ENCODE measurements at regions not wholly inside any gene's neighbourhood (a gene's known extent, or its start where the extent isn't known, plus 50 kb on each side); places are given as distances from the start of the nearest gene placed in this dataset.

- H3K27ac ChIP-seq (ENCODE audit: low read length): no peak overlapping the region
- ATAC-seq: no peak
- intact Hi-C loops (cut with DNase I): no loop called here
- H3K27me3 ChIP-seq (ENCODE audit: control insufficient read depth, insufficient read depth): no peaks in the 10 kb centered on the region
- no peaks in the 10 kb centered on the region for H3K9me3 ChIP-seq (ENCODE audit: control insufficient read depth, low read length)
- DNase-seq: no peak
- 92% methylated on average over 1 of the region's 1 CpG for WGBS
- no peaks in the 10 kb centered on the region for H3K4me1 ChIP-seq (ENCODE audit: control insufficient read depth, insufficient read depth, low read length)
- no peak overlapping the region for H3K4me3 ChIP-seq (ENCODE audit: low read length)
These were observed 339.0 kb upstream of the ZFP64 start for GRCh38 chr20:52530571-52530970.

DNA sequence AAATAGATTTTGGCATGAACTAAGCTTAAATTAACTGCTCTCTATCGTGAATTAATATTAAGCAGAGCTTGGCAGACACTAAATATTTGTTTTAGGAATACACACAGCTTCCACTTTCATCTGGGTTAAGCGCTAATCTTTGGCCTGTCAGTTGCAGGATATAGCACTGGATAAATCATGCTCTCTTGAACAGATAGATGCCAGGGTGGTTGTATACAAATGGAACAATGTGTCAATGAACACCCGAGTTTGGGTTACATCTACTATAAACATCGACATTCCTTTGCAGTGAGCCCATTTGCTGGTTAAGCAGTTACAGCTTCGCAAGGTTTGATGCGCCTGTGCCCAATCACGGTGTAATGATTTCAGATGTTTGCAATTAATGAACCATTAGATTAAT is 338.2 kb upstream of the ZFP64 start:
- H3K27ac ChIP-seq (ENCODE audit: low read length): no peak overlapping the region
- WGBS: 47% methylated on average over 7 of the region's 7 CpGs
- no peaks in the 10 kb centered on the region for H3K9me3 ChIP-seq (ENCODE audit: control insufficient read depth, low read length)
- no peak overlapping the region for H3K4me3 ChIP-seq (ENCODE audit: low read length)
- intact Hi-C loops (cut with DNase I): no loop called here
- no peaks in the 10 kb centered on the region for H3K4me1 ChIP-seq (ENCODE audit: control insufficient read depth, insufficient read depth, low read length)
- DNase-seq: no peak
- no peak for ATAC-seq
- H3K27me3 ChIP-seq (ENCODE audit: control insufficient read depth, insufficient read depth): no peaks in the 10 kb centered on the region

DNA sequence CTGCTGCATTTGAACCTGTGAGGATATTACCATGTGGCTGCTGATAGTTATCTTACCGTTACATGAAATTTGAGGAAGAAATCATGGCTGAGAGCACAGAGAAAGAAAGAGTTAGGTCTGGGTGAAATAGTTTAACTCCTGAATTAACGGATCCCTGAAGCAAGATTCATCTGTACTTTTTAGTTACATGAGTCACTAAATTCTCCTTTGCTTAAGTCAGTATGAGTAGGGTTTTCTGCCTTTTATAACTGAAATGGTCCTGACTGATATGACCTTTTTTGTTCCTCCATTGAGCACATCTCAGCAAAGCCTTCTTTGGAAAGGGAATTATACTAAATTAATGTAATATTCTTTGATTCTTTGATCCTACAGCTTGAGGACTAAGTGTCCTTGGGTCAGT is 333.3 kb upstream of the ZFP64 start:
- intact Hi-C loops (cut with DNase I): no loop called here
- no peak overlapping the region for H3K27ac ChIP-seq (ENCODE audit: low read length)
- H3K4me1 ChIP-seq (ENCODE audit: control insufficient read depth, insufficient read depth, low read length): no peaks in the 10 kb centered on the region
- no peak for ATAC-seq
- no peak overlapping the region for H3K4me3 ChIP-seq (ENCODE audit: low read length)
- no peaks in the 10 kb centered on the region for H3K27me3 ChIP-seq (ENCODE audit: control insufficient read depth, insufficient read depth)
- H3K9me3 ChIP-seq (ENCODE audit: control insufficient read depth, low read length): no peaks in the 10 kb centered on the region
- WGBS: 65% methylated on average over 2 of the region's 2 CpGs
- DNase-seq: no peak

DNA sequence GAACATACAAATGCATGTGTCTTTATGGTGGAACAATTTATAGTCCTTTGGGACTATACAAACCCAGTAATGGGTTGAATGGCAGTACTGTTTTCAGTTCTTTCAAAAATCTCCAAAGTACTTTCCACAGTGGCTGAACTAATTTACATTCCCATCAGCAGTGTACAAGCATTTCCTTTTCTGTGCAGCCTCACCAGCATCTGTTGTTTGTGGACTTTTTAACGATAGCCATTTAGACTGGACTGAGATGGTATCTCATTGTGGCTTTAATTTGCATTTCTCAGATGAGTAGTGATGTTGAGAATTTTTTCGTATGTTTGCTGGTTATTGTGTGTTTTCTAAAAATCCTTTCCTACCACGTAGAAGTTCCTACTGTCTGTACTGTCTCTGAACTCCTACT is 327.2 kb upstream of the ZFP64 start:
- H3K4me3 ChIP-seq (ENCODE audit: low read length): no peak overlapping the region
- H3K27me3 ChIP-seq (ENCODE audit: control insufficient read depth, insufficient read depth): no peaks in the 10 kb centered on the region
- DNase-seq: no peak
- H3K4me1 ChIP-seq (ENCODE audit: control insufficient read depth, insufficient read depth, low read length): no peaks in the 10 kb centered on the region
- H3K27ac ChIP-seq (ENCODE audit: low read length): no peak overlapping the region
- no peaks in the 10 kb centered on the region for H3K9me3 ChIP-seq (ENCODE audit: control insufficient read depth, low read length)
- intact Hi-C loops (cut with DNase I): no loop called here
- ATAC-seq: no peak
- WGBS: 49% methylated on average over 3 of the region's 3 CpGs

DNA sequence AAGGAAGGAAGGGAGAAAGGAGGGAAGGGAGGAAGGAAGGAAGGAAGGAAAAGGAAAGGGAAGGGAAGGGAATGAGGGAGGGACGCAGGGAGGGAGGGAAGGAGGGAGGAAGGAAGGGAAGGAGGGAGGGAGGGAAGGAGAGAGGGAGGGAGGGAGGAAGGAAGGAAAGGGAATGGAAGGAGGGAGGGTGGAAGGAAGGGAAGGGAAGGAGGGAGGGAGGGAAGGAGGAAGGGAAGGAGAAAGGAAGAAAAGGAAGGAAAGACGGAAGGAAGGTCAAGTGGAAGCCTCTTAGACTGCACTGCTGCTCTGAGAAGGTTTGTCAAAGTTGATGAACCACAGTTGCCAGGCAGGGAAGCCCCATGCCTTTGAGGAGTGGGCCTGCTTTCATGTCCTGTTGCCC is 324.3 kb upstream of the ZFP64 start:
- intact Hi-C loops (cut with DNase I): no loop called here
- Histone ChIP-seq H3K27me3 (ENCODE audit: control insufficient read depth, insufficient read depth) (no peaks in the 10 kb centered on the region), H3K4me1 (ENCODE audit: control insufficient read depth, insufficient read depth, low read length) (no peaks in the 10 kb centered on the region), H3K9me3 (ENCODE audit: control insufficient read depth, low read length) (no peaks in the 10 kb centered on the region), H3K4me3 (ENCODE audit: low read length) (no peak overlapping the region), H3K27ac (ENCODE audit: low read length) (no peak overlapping the region)
- WGBS: 70% methylated on average over 2 of the region's 2 CpGs
- DNase-seq: no peak
- ATAC-seq: no peak

DNA sequence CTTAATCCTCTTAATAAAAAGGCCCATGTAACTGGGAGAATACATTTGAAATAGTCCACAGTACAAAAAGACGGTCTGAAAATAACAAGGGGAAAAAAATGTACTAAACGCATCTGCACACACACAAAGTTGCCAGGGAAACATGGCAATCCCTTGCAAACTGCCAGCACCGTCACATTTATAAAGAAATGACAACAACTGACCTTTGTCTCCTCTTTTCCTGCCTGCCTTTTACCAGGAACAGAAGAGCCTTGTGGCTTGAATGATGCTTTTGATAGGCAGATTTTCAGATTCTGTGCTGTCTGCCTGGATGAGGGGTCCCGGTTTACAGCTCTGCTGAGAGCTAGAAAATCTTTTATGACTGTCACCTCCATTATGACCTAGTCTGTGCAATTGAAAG is 308.6 kb upstream of the ZFP64 start:
- DNase-seq (no peak), ATAC-seq (no peak)
- H3K4me1 ChIP-seq (ENCODE audit: control insufficient read depth, insufficient read depth, low read length): no peaks in the 10 kb centered on the region
- H3K27me3 ChIP-seq (ENCODE audit: control insufficient read depth, insufficient read depth): no peaks in the 10 kb centered on the region
- 55% methylated on average over 4 of the region's 4 CpGs for WGBS
- H3K27ac ChIP-seq (ENCODE audit: low read length): no peak overlapping the region
- H3K4me3 ChIP-seq (ENCODE audit: low read length): no peak overlapping the region
- no peaks in the 10 kb centered on the region for H3K9me3 ChIP-seq (ENCODE audit: control insufficient read depth, low read length)
- intact Hi-C loops (cut with DNase I): no loop called here

GRCh38 chr20:52497731-52498130 is 306.2 kb upstream of the ZFP64 start:
- Histone ChIP-seq H3K27me3 (ENCODE audit: control insufficient read depth, insufficient read depth) (no peaks in the 10 kb centered on the region), H3K4me1 (ENCODE audit: control insufficient read depth, insufficient read depth, low read length) (no peaks in the 10 kb centered on the region), H3K9me3 (ENCODE audit: control insufficient read depth, low read length) (no peaks in the 10 kb centered on the region), H3K27ac (ENCODE audit: low read length) (no peak overlapping the region), H3K4me3 (ENCODE audit: low read length) (no peak overlapping the region)
- intact Hi-C loops (cut with DNase I): no loop called here
- no peak for ATAC-seq
- DNase-seq: no peak
- 82% methylated on average over 3 of the region's 3 CpGs for WGBS

DNA sequence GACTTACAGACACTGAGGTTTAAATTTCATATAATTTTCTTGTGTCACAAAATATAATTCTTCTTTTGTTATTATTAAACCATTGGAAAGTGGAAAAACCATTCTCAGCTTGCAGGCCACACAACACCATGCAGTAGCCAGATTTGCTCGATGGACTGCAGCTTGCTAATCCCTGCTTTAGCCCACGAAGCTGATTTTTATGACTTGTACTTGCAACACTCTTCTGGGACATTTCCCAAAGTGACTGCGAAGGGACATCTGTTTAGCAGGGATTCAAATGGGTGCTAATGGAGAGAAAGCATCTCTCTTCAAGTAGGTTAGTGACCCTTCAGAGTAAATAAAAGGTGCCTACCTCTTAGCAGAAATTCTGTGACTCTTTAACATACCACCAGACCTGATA is 304.6 kb upstream of the ZFP64 start:
- DNase-seq: no peak
- intact Hi-C loops (cut with DNase I): no loop called here
- H3K4me3 ChIP-seq (ENCODE audit: low read length): no peak overlapping the region
- H3K27ac ChIP-seq (ENCODE audit: low read length): no peak overlapping the region
- H3K9me3 ChIP-seq (ENCODE audit: control insufficient read depth, low read length): no peaks in the 10 kb centered on the region
- H3K27me3 ChIP-seq (ENCODE audit: control insufficient read depth, insufficient read depth): no peaks in the 10 kb centered on the region
- H3K4me1 ChIP-seq (ENCODE audit: control insufficient read depth, insufficient read depth, low read length): no peaks in the 10 kb centered on the region
- WGBS: 83% methylated on average over 3 of the region's 3 CpGs
- no peak for ATAC-seq

- 41% methylated on average over 13 of the region's 13 CpGs for WGBS
- H3K9me3 ChIP-seq (ENCODE audit: control insufficient read depth, low read length): no peaks in the 10 kb centered on the region
- H3K4me1 ChIP-seq (ENCODE audit: control insufficient read depth, insufficient read depth, low read length): no peaks in the 10 kb centered on the region
- DNase-seq: no peak
- no peaks in the 10 kb centered on the region for H3K27me3 ChIP-seq (ENCODE audit: control insufficient read depth, insufficient read depth)
- H3K27ac ChIP-seq (ENCODE audit: low read length): no peak overlapping the region
- ATAC-seq: peak in 1 of 2 donors; percentile 60
- intact Hi-C loops (cut with DNase I): no loop called here
- H3K4me3 ChIP-seq (ENCODE audit: low read length): no peak overlapping the region
These were observed 302.7 kb upstream of the ZFP64 start for GRCh38 chr20:52494244-52494643.

GRCh38 chr20:52493171-52493721 is 301.7 kb upstream of the ZFP64 start:
- DNase-seq (peak in 1 of 3 donors; percentile 55), ATAC-seq (peak; percentile 52 to 89)
- intact Hi-C loops (cut with DNase I): no loop called here
- H3K27me3 ChIP-seq (ENCODE audit: control insufficient read depth, insufficient read depth): no peaks in the 10 kb centered on the region
- H3K4me1 ChIP-seq (ENCODE audit: control insufficient read depth, insufficient read depth, low read length): no peaks in the 10 kb centered on the region
- WGBS: 3% methylated on average over 9 of the region's 9 CpGs
- no peak overlapping the region for H3K27ac ChIP-seq (ENCODE audit: low read length)
- H3K9me3 ChIP-seq (ENCODE audit: control insufficient read depth, low read length): no peaks in the 10 kb centered on the region
- H3K4me3 ChIP-seq (ENCODE audit: low read length): peak overlapping the region; percentile 25

DNA sequence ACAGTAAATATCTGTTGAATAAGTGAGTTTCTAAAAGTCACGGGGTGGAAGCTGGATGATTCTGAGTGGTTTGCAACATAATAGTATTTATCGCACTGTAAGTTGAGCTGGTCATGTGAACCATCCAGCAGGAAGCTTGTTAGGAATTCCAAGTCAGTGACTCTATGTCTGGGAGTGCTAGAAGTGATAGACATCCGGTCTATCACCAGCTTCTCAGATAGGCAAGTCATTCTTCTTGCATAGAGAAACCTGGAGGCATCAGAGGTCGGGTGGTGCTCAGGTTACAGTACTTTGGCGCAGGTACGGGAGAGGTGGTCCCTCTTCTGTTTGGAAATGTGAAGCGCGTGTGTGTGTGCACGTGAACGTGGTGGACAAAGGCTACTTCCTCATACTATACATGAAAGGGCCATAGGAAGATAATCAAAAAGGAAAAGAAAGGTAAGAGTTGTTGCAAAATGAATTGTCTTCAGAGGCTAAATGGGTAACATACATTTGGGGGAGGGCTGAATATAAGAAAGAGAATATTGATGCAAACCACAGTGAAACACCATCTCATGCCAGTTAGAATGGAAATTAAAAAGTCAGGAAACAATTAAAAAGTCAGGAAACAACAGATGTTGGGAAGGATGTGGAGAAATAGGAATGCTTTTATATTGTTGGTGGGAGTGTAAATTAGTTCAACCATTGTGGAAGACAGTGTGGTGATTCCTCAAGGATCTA is 299.3 kb upstream of the ZFP64 start:
- ATAC-seq: no peak
- Histone ChIP-seq H3K27ac (ENCODE audit: low read length) (no peak overlapping the region), H3K27me3 (ENCODE audit: control insufficient read depth, insufficient read depth) (no peaks in the 10 kb centered on the region), H3K4me3 (ENCODE audit: low read length) (no peak overlapping the region), H3K4me1 (ENCODE audit: control insufficient read depth, insufficient read depth, low read length) (no peaks in the 10 kb centered on the region), H3K9me3 (ENCODE audit: control insufficient read depth, low read length) (no peaks in the 10 kb centered on the region)
- intact Hi-C loops (cut with DNase I): no loop called here
- 65% methylated on average over 10 of the region's 10 CpGs for WGBS
- no peak for DNase-seq

DNA sequence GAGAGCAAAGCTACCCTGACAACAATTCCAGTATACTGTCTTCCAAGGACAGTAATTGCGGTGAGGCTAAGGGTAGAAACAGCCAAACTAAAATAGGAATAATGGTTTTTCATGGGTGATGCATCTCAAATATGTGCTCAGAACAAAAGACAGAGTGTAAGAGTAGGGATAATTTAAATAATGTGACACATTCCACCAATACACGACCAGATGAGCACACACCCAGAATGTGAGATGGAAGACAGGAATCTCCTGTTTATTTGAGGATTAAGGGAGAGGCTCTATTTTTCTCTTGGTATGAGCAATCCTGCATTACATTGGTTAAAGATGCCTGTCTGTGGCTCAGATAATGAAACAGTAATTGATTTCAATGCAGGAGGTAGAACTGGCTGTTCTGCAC is 292.9 kb upstream of the ZFP64 start:
- DNase-seq: no peak
- no peaks in the 10 kb centered on the region for H3K4me1 ChIP-seq (ENCODE audit: control insufficient read depth, insufficient read depth, low read length)
- intact Hi-C loops (cut with DNase I): no loop called here
- H3K4me3 ChIP-seq (ENCODE audit: low read length): no peak overlapping the region
- H3K27ac ChIP-seq (ENCODE audit: low read length): no peak overlapping the region
- ATAC-seq: no peak
- H3K9me3 ChIP-seq (ENCODE audit: control insufficient read depth, low read length): no peaks in the 10 kb centered on the region
- WGBS: 62% methylated on average over 2 of the region's 2 CpGs
- H3K27me3 ChIP-seq (ENCODE audit: control insufficient read depth, insufficient read depth): no peaks in the 10 kb centered on the region

All from right cardiac atrium (tissue), 5 donors.